Transverse colon (tissue), 4 donors: ENCODE measurements at regions not wholly inside any gene's neighbourhood (a gene's known extent, or its start where the extent isn't known, plus 50 kb on each side); places are given as distances from the start of the nearest gene placed in this dataset.

ENCODE experiments used
- DNase-seq: peaks from one replicate; pipeline ENCODE4 v3.0.0-alpha.2; 2019
- H3K27ac ChIP-seq, 4 donors: fragments of 200-600 bp; sonication (generic); 2 replicates each; pipeline ENCODE4 v1.5.1; 2016 to 2018; ENCODE audit warnings: inconsistent platforms in 4 of 4
- H3K27me3 ChIP-seq: fragments of 200-600 bp; sonication (generic); 2 replicates; pipeline ENCODE4 v1.5.1; 2017; ENCODE audit warnings: inconsistent platforms
- H3K36me3 ChIP-seq, 4 donors: fragments of 200-600 bp; sonication (generic); 2 replicates each; pipeline ENCODE4 v1.5.1; 2017 to 2019; ENCODE audit warnings: inconsistent platforms in 4 of 4
- H3K4me1 ChIP-seq, 4 donors: fragments of 200-600 bp; sonication (generic); 2 replicates each; pipeline ENCODE4 v1.5.1; 2017 to 2020; ENCODE audit warnings: inconsistent platforms in 4 of 4
- H3K4me3 ChIP-seq, 4 donors: fragments of 200-600 bp; sonication (generic); 1 replicate in 1 of 4; 2 replicates in 3 of 4; pipeline versions ENCODE4 v1.5.1 to v1.6.1; 2017 to 2019; ENCODE audit warnings: inconsistent platforms in 4 of 4
- H3K9me3 ChIP-seq, 2 donors: fragments of 200-600 bp; sonication (generic); 2 replicates each; pipeline ENCODE4 v1.5.1; 2017 to 2019; ENCODE audit warnings: inconsistent platforms in 2 of 2
- CTCF ChIP-seq, 5 experiments: fragments of 200-600 bp in 3 of 5; fragments of 450-650 bp in 2 of 5; sonication (generic) in 3 of 5; IDR thresholded peaks; 1 replicate in 2 of 5; 2 replicates in 3 of 5; pipeline ENCODE4 v1.5.1; 2016 to 2017; ENCODE audit warnings: antibody characterized with exemption in 5 of 5, inconsistent platforms in 3 of 5, mild to moderate bottlenecking in 2 of 5, moderate library complexity in 1 of 5
- EP300 ChIP-seq: sonication (generic); formaldehyde crosslinking; IDR thresholded peaks from one replicate; pipeline ENCODE4 v1.6.1; 2017; ENCODE audit warnings: antibody characterized with exemption, low read depth
- POLR2A ChIP-seq: fragments of 450-650 bp; IDR thresholded peaks from one replicate; pipeline ENCODE4 v1.6.1; 2016; ENCODE audit warnings: antibody characterized with exemption, mild to moderate bottlenecking, moderate library complexity
- POLR2AphosphoS5 ChIP-seq, 3 donors: sonication (generic); formaldehyde crosslinking; IDR thresholded peaks; one replicate each; pipeline ENCODE4 v1.6.1; 2016; ENCODE audit warnings: antibody characterized with exemption in 3 of 3
- WGBS, 2 donors: methylation state at CpG; one replicate each; pipeline ENCODE4 v1.1.5; 2018; ENCODE audit warnings: low coverage in 1 of 2; 5-methylcytosine and 5-hydroxymethylcytosine counted together
- in situ Hi-C, 4 donors: fragments of 200-750 bp; cut with MboI; loops; one replicate each; pipeline versions ENCODE4 v1.15.0 to v1.15.1; 2017; ENCODE audit warnings: low sequenced_read_pairs in 3 of 4, low pct_ligation_motif_present in 1 of 4, low pct_unique_long_range_greater_than_20kb in 1 of 4
- intact Hi-C: fragments of 100-400 bp; cut with DNase I; formaldehyde crosslinking; loops from one replicate; pipeline ENCODE4 v1.15.1; 2023; ENCODE audit warnings: low total_unique reads

- Histone ChIP-seq H3K27me3 (peaks cover 62% of the 10 kb centered on the region), H3K4me1 (no peaks in the 10 kb centered on the region), H3K4me3 (no peak overlapping the region), H3K9me3 (no peaks in the 10 kb centered on the region), H3K36me3 (no peaks in the 10 kb centered on the region), H3K27ac (no peak overlapping the region)
- TF ChIP-seq POLR2A: no peak
- TF ChIP-seq EP300: no peak
- TF ChIP-seq CTCF (IDR thresholded peaks at IDR 0.05): no peak
- no peak for TF ChIP-seq POLR2AphosphoS5 (IDR thresholded peaks at IDR 0.05)
- intact Hi-C loops: no loop called here
- in situ Hi-C loops: no loop called here
- WGBS, 2 donors: 80 to 82% methylated on average over 9 to 13 of the region's 15 CpGs
- no peak for DNase-seq
These were observed 217.5 kb downstream of the TEX29 start for GRCh38 chr13:111537843-111538499.

GRCh38 chr13:111539252-111539651 is 218.8 kb downstream of the TEX29 start:
- in situ Hi-C loops (no loop called here), intact Hi-C loops (no loop called here)
- Histone ChIP-seq H3K9me3 (no peaks in the 10 kb centered on the region), H3K27ac (no peak overlapping the region), H3K36me3 (no peaks in the 10 kb centered on the region), H3K27me3 (peaks cover 49% of the 10 kb centered on the region), H3K4me1 (no peaks in the 10 kb centered on the region), H3K4me3 (no peak overlapping the region)
- DNase-seq: no peak
- TF ChIP-seq CTCF (IDR thresholded peaks at IDR 0.05) (no peak), POLR2A (no peak), EP300 (no peak), POLR2AphosphoS5 (IDR thresholded peaks at IDR 0.05) (no peak)
- 83 to 88% methylated on average over 1 to 12 of the region's 12 CpGs for WGBS, 2 donors

- H3K36me3 ChIP-seq: no peaks in the 10 kb centered on the region
- H3K4me1 ChIP-seq: no peaks in the 10 kb centered on the region
- in situ Hi-C loops (no loop called here), intact Hi-C loops (no loop called here)
- peaks cover 43% of the 10 kb centered on the region for H3K27me3 ChIP-seq
- no peak overlapping the region for H3K27ac ChIP-seq
- no peak for DNase-seq
- no peak overlapping the region for H3K4me3 ChIP-seq
- WGBS, 2 donors: 81% methylated on average over 17 of the region's 17 CpGs; no CpG with 5 or more reads in 1 of the 2 donors
- TF ChIP-seq POLR2A: no peak
- no peak for TF ChIP-seq CTCF (IDR thresholded peaks at IDR 0.05)
- no peak for TF ChIP-seq EP300
- TF ChIP-seq POLR2AphosphoS5 (IDR thresholded peaks at IDR 0.05): no peak
- H3K9me3 ChIP-seq: no peaks in the 10 kb centered on the region
These were observed 219.5 kb downstream of the TEX29 start for GRCh38 chr13:111539791-111540446.

- intact Hi-C loops: no loop called here
- no peak overlapping the region for H3K4me3 ChIP-seq
- no peak overlapping the region for H3K27ac ChIP-seq
- in situ Hi-C loops: no loop called here
- TF ChIP-seq POLR2AphosphoS5 (IDR thresholded peaks at IDR 0.05) (no peak), EP300 (no peak), CTCF (IDR thresholded peaks at IDR 0.05) (no peak), POLR2A (no peak)
- peaks cover 0 to 2% of the 10 kb centered on the region in 2 donors for H3K9me3 ChIP-seq
- DNase-seq: no peak
- H3K4me1 ChIP-seq: no peaks in the 10 kb centered on the region
- WGBS, 2 donors: 57 to 86% methylated on average over 7 to 10 of the region's 10 CpGs
- H3K27me3 ChIP-seq: peaks cover 37% of the 10 kb centered on the region
- no peaks in the 10 kb centered on the region for H3K36me3 ChIP-seq
These were observed 220.0 kb downstream of the TEX29 start for GRCh38 chr13:111540486-111540885.
